Fibroblast of lung (primary cell): ENCODE measurements at regions not wholly inside any gene's neighbourhood (a gene's known extent, or its start where the extent isn't known, plus 50 kb on each side); places are given as distances from the start of the nearest gene placed in this dataset.

Source experiments
- DNase-seq, 2 donors: peaks; one replicate each; pipeline versions ENCODE4 v3.0.0 to v3.0.0-alpha.2; 2010; ENCODE audit warnings: low read depth in 2 of 2
- H2AFZ ChIP-seq: 2 replicates; pipeline ENCODE4 v1.5.1; 2012; ENCODE audit warnings: low read length, control low read depth, inconsistent platforms
- H3K27ac ChIP-seq: 2 replicates; pipeline ENCODE4 v1.5.1; 2011; ENCODE audit warnings: low read length, control low read depth; ENCODE audit not compliant: insufficient read depth
- H3K27me3 ChIP-seq: 2 replicates; pipeline ENCODE4 v1.5.1; 2011; ENCODE audit warnings: mild to moderate bottlenecking, low read length; ENCODE audit not compliant: control insufficient read depth, insufficient read depth
- H3K36me3 ChIP-seq: 2 replicates; pipeline ENCODE4 v1.5.1; 2011; ENCODE audit warnings: low read length; ENCODE audit not compliant: control insufficient read depth, insufficient read depth
- H3K4me1 ChIP-seq: 2 replicates; pipeline ENCODE4 v1.5.1; 2011; ENCODE audit warnings: low read length; ENCODE audit not compliant: control insufficient read depth, insufficient read depth; ENCODE audit errors: extremely low read depth
- H3K4me2 ChIP-seq: 2 replicates; pipeline ENCODE4 v1.5.1; 2011; ENCODE audit warnings: low read length, control low read depth; ENCODE audit not compliant: insufficient read depth; ENCODE audit errors: extremely low read depth
- H3K4me3 ChIP-seq, 4 experiments: fragments of 200-600 bp in 1 of 4; sonication (generic) in 1 of 4; replicated peaks in 1 of 4; 2 replicates each; pipeline ENCODE4 v1.5.1; 2011 to 2016; ENCODE audit warnings: low read length in 4 of 4, low read depth in 3 of 4, mild to moderate bottlenecking in 3 of 4, control low read depth in 2 of 4, inconsistent platforms in 1 of 4, mixed read lengths in 1 of 4; ENCODE audit not compliant: insufficient read depth in 1 of 4; ENCODE audit errors: control extremely low read depth in 1 of 4
- H3K79me2 ChIP-seq: 2 replicates; pipeline ENCODE4 v1.5.1; 2012; ENCODE audit warnings: mild to moderate bottlenecking, low read length, inconsistent platforms; ENCODE audit not compliant: control insufficient read depth, insufficient read depth
- H3K9ac ChIP-seq: 2 replicates; pipeline ENCODE4 v1.5.1; 2011; ENCODE audit warnings: mild to moderate bottlenecking, low read length, control low read depth; ENCODE audit not compliant: insufficient read depth
- H3K9me3 ChIP-seq: 2 replicates; pipeline ENCODE4 v1.5.1; 2012; ENCODE audit warnings: low read depth, low read length; ENCODE audit not compliant: control insufficient read depth, insufficient read depth
- H4K20me1 ChIP-seq: 2 replicates; pipeline ENCODE4 v1.5.1; 2011; ENCODE audit warnings: low read length; ENCODE audit not compliant: control insufficient read depth, insufficient read depth; ENCODE audit errors: extremely low read depth
- CTCF ChIP-seq, 2 donors: IDR thresholded peaks in 1 of 2; conservative IDR thresholded peaks in 1 of 2; 1 replicate in 1 of 2; 2 replicates in 1 of 2; pipeline ENCODE4 v1.5.1; 2011 to 2012; ENCODE audit warnings: low read length in 2 of 2, control low read depth in 1 of 2, inconsistent platforms in 1 of 2, low read depth in 1 of 2, mild to moderate bottlenecking in 1 of 2
- EZH2 ChIP-seq: IDR thresholded peaks from 2 replicates; pipeline ENCODE4 v1.5.1; 2012; ENCODE audit warnings: low read length, control low read depth, mild to moderate bottlenecking; ENCODE audit errors: missing control alignments

- Histone ChIP-seq H3K27ac (no peak overlapping the region), H3K36me3 (no peaks in the 10 kb centered on the region), H3K9ac (no peak overlapping the region), H3K27me3 (peaks cover 8% of the 10 kb centered on the region), H3K79me2 (no peaks in the 10 kb centered on the region), H3K9me3 (no peaks in the 10 kb centered on the region), H4K20me1 (no peaks in the 10 kb centered on the region), H3K4me2 (no peak overlapping the region), H3K4me3 (no peak overlapping the region), H3K4me1 (no peaks in the 10 kb centered on the region), H2AFZ (no peak overlapping the region)
- DNase-seq, result no peak
- TF ChIP-seq CTCF (conservative IDR thresholded peaks at IDR 0.05 in 1 of 2, IDR thresholded peaks at IDR 0.05 in 1 of 2; ENCODE audit: low read depth in 1 of 2, low read length in 2 of 2), result no peak
- TF ChIP-seq EZH2, result no peak
These were observed 88.0 kb upstream of the E2F8 start for GRCh38 chr11:19328586-19329311.

GRCh38 chr11:19327280-19327679 is 86.5 kb upstream of the E2F8 start:
- no peaks in the 10 kb centered on the region for H3K9me3 ChIP-seq
- no peak overlapping the region for H3K4me2 ChIP-seq
- no peak for DNase-seq
- no peaks in the 10 kb centered on the region for H4K20me1 ChIP-seq
- no peaks in the 10 kb centered on the region for H3K4me1 ChIP-seq
- H3K27me3 ChIP-seq, result peaks cover 8% of the 10 kb centered on the region
- no peak overlapping the region for H3K27ac ChIP-seq
- H3K79me2 ChIP-seq, result no peaks in the 10 kb centered on the region
- H3K9ac ChIP-seq, result no peak overlapping the region
- no peak for TF ChIP-seq CTCF (conservative IDR thresholded peaks at IDR 0.05 in 1 of 2, IDR thresholded peaks at IDR 0.05 in 1 of 2; ENCODE audit: low read depth in 1 of 2, low read length in 2 of 2)
- TF ChIP-seq EZH2, result no peak
- no peaks in the 10 kb centered on the region for H3K36me3 ChIP-seq
- H2AFZ ChIP-seq, result no peak overlapping the region
- no peak overlapping the region for H3K4me3 ChIP-seq

GRCh38 chr11:19326499-19326898 is 85.8 kb upstream of the E2F8 start:
- H2AFZ ChIP-seq, result no peak overlapping the region
- H3K79me2 ChIP-seq, result no peaks in the 10 kb centered on the region
- peak; percentile 31 to 49 for TF ChIP-seq CTCF (conservative IDR thresholded peaks at IDR 0.05 in 1 of 2, IDR thresholded peaks at IDR 0.05 in 1 of 2; ENCODE audit: low read depth in 1 of 2, low read length in 2 of 2)
- TF ChIP-seq EZH2, result no peak
- H3K36me3 ChIP-seq, result no peaks in the 10 kb centered on the region
- H4K20me1 ChIP-seq, result no peaks in the 10 kb centered on the region
- no peaks in the 10 kb centered on the region for H3K9me3 ChIP-seq
- H3K4me3 ChIP-seq, result no peak overlapping the region
- H3K4me2 ChIP-seq, result no peak overlapping the region
- no peak overlapping the region for H3K27ac ChIP-seq
- DNase-seq, result peak; percentile 4 to 52
- no peak overlapping the region for H3K9ac ChIP-seq
- peaks cover 11% of the 10 kb centered on the region for H3K27me3 ChIP-seq
- no peaks in the 10 kb centered on the region for H3K4me1 ChIP-seq
